OCI-LY1 (cell line): ENCODE measurements at regions not wholly inside any gene's neighbourhood (a gene's known extent, or its start where the extent isn't known, plus 50 kb on each side); places are given as distances from the start of the nearest gene placed in this dataset.

Experiments used
- EZH2 ChIP-seq: fragments of 200-600 bp; sonication (generic), shearing (Covaris generic); IDR thresholded peaks from 2 replicates; pipeline ENCODE4 v1.8.0; 2017; ENCODE audit warnings: borderline replicate concordance, mixed run types, mild to moderate bottlenecking, antibody characterized with exemption, low read length, moderate library complexity, mixed read lengths
- TF ChIP-seq, protein P1 (sequence below): fragments of 200-600 bp; sonication (generic), shearing (Covaris generic); IDR thresholded peaks from 2 replicates; pipeline ENCODE4 v1.5.1; 2017; ENCODE audit warnings: mild to moderate bottlenecking, antibody characterized with exemption, low read length, moderate library complexity, mixed read lengths

DNA sequence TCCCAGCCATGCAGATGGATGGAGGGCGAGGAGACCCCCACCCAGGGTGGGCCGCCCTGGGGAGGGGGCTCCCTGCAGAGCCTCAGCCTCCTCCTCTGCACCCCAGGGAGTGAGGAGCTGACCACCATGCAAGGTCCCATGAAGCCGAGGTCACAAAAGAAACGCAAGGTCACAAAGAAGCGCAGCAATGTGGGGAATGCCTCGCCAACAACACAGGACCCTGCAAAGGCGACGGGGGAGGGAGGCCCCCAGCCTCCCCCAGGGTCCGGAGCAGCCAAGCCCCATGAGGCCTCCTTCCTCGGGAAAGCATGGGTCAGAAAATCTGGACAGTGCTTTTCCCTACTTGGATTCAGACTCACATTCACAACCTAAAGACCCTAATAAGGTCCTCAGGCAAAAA lies 191.5 kb downstream of the BRD1 start:
- TF ChIP-seq, protein P1, sequence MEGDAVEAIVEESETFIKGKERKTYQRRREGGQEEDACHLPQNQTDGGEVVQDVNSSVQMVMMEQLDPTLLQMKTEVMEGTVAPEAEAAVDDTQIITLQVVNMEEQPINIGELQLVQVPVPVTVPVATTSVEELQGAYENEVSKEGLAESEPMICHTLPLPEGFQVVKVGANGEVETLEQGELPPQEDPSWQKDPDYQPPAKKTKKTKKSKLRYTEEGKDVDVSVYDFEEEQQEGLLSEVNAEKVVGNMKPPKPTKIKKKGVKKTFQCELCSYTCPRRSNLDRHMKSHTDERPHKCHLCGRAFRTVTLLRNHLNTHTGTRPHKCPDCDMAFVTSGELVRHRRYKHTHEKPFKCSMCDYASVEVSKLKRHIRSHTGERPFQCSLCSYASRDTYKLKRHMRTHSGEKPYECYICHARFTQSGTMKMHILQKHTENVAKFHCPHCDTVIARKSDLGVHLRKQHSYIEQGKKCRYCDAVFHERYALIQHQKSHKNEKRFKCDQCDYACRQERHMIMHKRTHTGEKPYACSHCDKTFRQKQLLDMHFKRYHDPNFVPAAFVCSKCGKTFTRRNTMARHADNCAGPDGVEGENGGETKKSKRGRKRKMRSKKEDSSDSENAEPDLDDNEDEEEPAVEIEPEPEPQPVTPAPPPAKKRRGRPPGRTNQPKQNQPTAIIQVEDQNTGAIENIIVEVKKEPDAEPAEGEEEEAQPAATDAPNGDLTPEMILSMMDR, result no peak
- no peak for TF ChIP-seq EZH2
